DOHH2 (cell line): ENCODE measurements at regions not wholly inside any gene's neighbourhood (a gene's known extent, or its start where the extent isn't known, plus 50 kb on each side); places are given as distances from the start of the nearest gene placed in this dataset.

ENCODE experiments used
- CTCF ChIP-seq: fragments of 200-600 bp; sonication (generic); IDR thresholded peaks from one replicate; pipeline ENCODE4 v1.5.1; 2014; ENCODE audit warnings: antibody characterized with exemption, mild to moderate bottlenecking, low read depth, low read length; ENCODE audit not compliant: poor library complexity, severe bottlenecking
- EZH2phosphoT487 ChIP-seq: fragments of 200-600 bp; sonication (generic); IDR thresholded peaks from 2 replicates; pipeline ENCODE4 v1.6.1; 2017; ENCODE audit warnings: borderline replicate concordance, mild to moderate bottlenecking, antibody characterized with exemption, low read length, moderate library complexity, mixed read lengths

GRCh38 chr4:85408301-85408700, 66.6 kb upstream of the ARHGAP24 start:
- no peak for TF ChIP-seq CTCF
- no peak for TF ChIP-seq EZH2phosphoT487
